A549 (cell line): ENCODE measurements at regions not wholly inside any gene's neighbourhood (a gene's known extent, or its start where the extent isn't known, plus 50 kb on each side); places are given as distances from the start of the nearest gene placed in this dataset.

ENCODE experiments used
- CTCF ChIP-seq: fragments of >200 bp; sonication (Bioruptor Twin); formaldehyde crosslinking; IDR thresholded peaks from 3 replicates; pipeline ENCODE4 v1.5.1; 2016
- TP53 ChIP-seq: fragments of 250-450 bp; sonication (Bioruptor Pico); IDR thresholded peaks from 2 replicates; pipeline ENCODE4 v1.5.0; 2021; ENCODE audit warnings: mild to moderate bottlenecking, moderate library complexity

- no peak for TF ChIP-seq TP53
- TF ChIP-seq CTCF = peak; percentile 52
Measured at GRCh38 chrX:43559644-43560043, 96.5 kb upstream of the MAOA start.
